Gastroesophageal sphincter (tissue), 3 donors: ENCODE measurements at regions not wholly inside any gene's neighbourhood (a gene's known extent, or its start where the extent isn't known, plus 50 kb on each side); places are given as distances from the start of the nearest gene placed in this dataset.

Experiments used
- CTCF ChIP-seq, 4 experiments: fragments of 200-600 bp in 2 of 4; fragments of 450-650 bp in 2 of 4; sonication (generic) in 1 of 4; IDR thresholded peaks; one replicate each; pipeline ENCODE4 v1.5.1; 2017 to 2019; ENCODE audit warnings: antibody characterized with exemption in 4 of 4, mild to moderate bottlenecking in 2 of 4, moderate library complexity in 2 of 4
- EP300 ChIP-seq: sonication (generic); formaldehyde crosslinking; IDR thresholded peaks from one replicate; pipeline ENCODE4 v1.6.1; 2017; ENCODE audit warnings: antibody characterized with exemption, mild to moderate bottlenecking
- POLR2A ChIP-seq, 2 donors: fragments of 450-650 bp; IDR thresholded peaks; one replicate each; pipeline ENCODE4 v1.6.1; 2017; ENCODE audit warnings: antibody characterized with exemption in 2 of 2, mild to moderate bottlenecking in 2 of 2, moderate library complexity in 1 of 2
- POLR2AphosphoS5 ChIP-seq: sonication (generic); formaldehyde crosslinking; IDR thresholded peaks from one replicate; pipeline ENCODE4 v1.6.1; 2017; ENCODE audit warnings: antibody characterized with exemption

GRCh38 chr2:12261986-12262680 lies 454.6 kb upstream of the TRIB2 start:
- TF ChIP-seq CTCF (IDR thresholded peaks at IDR 0.05) (no peak), POLR2AphosphoS5 (no peak), POLR2A (IDR thresholded peaks at IDR 0.05) (no peak), EP300 (no peak)
